Sigmoid colon (tissue), 4 donors: ENCODE measurements at regions not wholly inside any gene's neighbourhood (a gene's known extent, or its start where the extent isn't known, plus 50 kb on each side); places are given as distances from the start of the nearest gene placed in this dataset.

ENCODE experiments used
- EP300 ChIP-seq, 4 donors: sonication (generic); formaldehyde crosslinking; IDR thresholded peaks; one replicate each; pipeline ENCODE4 v1.6.1; 2017; ENCODE audit warnings: antibody characterized with exemption in 4 of 4
- POLR2A ChIP-seq, 2 donors: fragments of 450-650 bp; IDR thresholded peaks; one replicate each; pipeline ENCODE4 v1.6.1; 2016; ENCODE audit warnings: antibody characterized with exemption in 2 of 2, mild to moderate bottlenecking in 2 of 2, moderate library complexity in 2 of 2
- POLR2AphosphoS5 ChIP-seq, 4 donors: sonication (generic); formaldehyde crosslinking; IDR thresholded peaks; one replicate each; pipeline ENCODE4 v1.6.1; 2017; ENCODE audit warnings: antibody characterized with exemption in 4 of 4
- TF ChIP-seq, protein P1 (sequence below), 4 experiments: fragments of 450-650 bp in 3 of 4; fragments of 200-600 bp in 1 of 4; IDR thresholded peaks; one replicate each; pipeline ENCODE4 v1.5.1; 2016 to 2019; ENCODE audit warnings: antibody characterized with exemption in 4 of 4, mild to moderate bottlenecking in 3 of 4, moderate library complexity in 2 of 4

DNA sequence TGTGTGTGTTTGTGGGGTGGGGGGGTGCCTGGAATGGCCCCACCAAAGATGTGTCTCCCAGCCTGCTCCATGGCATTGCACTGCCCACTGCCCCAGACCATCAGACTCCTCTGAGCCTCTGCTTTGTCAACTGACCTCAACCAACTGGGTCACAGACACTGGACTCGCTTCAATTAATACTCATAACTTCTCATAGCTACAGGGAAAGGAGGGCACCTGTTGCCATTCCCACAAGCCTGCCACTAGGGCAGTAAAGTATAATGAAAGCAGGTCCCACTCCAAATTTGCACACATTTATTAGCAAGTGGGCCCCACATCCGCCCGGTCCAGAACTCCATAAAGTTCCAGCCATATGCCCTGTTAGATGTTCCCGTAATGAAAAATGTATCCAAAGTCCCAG lies 70.5 kb upstream of the PRDM11 start:
- TF ChIP-seq, protein P1, sequence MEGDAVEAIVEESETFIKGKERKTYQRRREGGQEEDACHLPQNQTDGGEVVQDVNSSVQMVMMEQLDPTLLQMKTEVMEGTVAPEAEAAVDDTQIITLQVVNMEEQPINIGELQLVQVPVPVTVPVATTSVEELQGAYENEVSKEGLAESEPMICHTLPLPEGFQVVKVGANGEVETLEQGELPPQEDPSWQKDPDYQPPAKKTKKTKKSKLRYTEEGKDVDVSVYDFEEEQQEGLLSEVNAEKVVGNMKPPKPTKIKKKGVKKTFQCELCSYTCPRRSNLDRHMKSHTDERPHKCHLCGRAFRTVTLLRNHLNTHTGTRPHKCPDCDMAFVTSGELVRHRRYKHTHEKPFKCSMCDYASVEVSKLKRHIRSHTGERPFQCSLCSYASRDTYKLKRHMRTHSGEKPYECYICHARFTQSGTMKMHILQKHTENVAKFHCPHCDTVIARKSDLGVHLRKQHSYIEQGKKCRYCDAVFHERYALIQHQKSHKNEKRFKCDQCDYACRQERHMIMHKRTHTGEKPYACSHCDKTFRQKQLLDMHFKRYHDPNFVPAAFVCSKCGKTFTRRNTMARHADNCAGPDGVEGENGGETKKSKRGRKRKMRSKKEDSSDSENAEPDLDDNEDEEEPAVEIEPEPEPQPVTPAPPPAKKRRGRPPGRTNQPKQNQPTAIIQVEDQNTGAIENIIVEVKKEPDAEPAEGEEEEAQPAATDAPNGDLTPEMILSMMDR (IDR thresholded peaks at IDR 0.05): no peak
- no peak for TF ChIP-seq POLR2A (IDR thresholded peaks at IDR 0.05)
- TF ChIP-seq POLR2AphosphoS5 (IDR thresholded peaks at IDR 0.05): no peak
- TF ChIP-seq EP300 (IDR thresholded peaks at IDR 0.05): no peak
